Type B pancreatic cell (in vitro differentiated cells): ENCODE measurements at regions not wholly inside any gene's neighbourhood (a gene's known extent, or its start where the extent isn't known, plus 50 kb on each side); places are given as distances from the start of the nearest gene placed in this dataset.

Experiments used
- DNase-seq: peaks from one replicate; pipeline ENCODE4 v3.0.0; 2021; ENCODE audit warnings: mixed read lengths; ENCODE audit not compliant: unreplicated experiment; ENCODE audit errors: extremely low spot score
- H3K27ac Mint-ChIP-seq: 2 replicates; pipeline ENCODE4 v1.8.0; 2021; ENCODE audit warnings: mild to moderate bottlenecking, mixed read lengths
- H3K27me3 Mint-ChIP-seq: 2 replicates; pipeline ENCODE4 v1.8.0; 2021; ENCODE audit warnings: mixed read lengths
- H3K36me3 Mint-ChIP-seq: 2 replicates; pipeline ENCODE4 v1.8.0; 2021; ENCODE audit warnings: mixed read lengths
- H3K4me1 Mint-ChIP-seq: one replicate; pipeline ENCODE4 v1.8.0; 2021; ENCODE audit warnings: mixed read lengths; ENCODE audit not compliant: unreplicated experiment
- H3K4me3 Mint-ChIP-seq: 2 replicates; pipeline ENCODE4 v1.8.0; 2021; ENCODE audit warnings: mild to moderate bottlenecking, mixed read lengths
- H3K9me3 Mint-ChIP-seq: 2 replicates; pipeline ENCODE4 v1.8.0; 2021; ENCODE audit warnings: mixed read lengths
- TF ChIP-seq, protein P1 (sequence below): fragments of 200-600 bp; sonication (generic); conservative IDR thresholded peaks from 2 replicates; pipeline ENCODE4 v1.5.0; 2021; ENCODE audit warnings: antibody characterized with exemption, mild to moderate bottlenecking

DNA sequence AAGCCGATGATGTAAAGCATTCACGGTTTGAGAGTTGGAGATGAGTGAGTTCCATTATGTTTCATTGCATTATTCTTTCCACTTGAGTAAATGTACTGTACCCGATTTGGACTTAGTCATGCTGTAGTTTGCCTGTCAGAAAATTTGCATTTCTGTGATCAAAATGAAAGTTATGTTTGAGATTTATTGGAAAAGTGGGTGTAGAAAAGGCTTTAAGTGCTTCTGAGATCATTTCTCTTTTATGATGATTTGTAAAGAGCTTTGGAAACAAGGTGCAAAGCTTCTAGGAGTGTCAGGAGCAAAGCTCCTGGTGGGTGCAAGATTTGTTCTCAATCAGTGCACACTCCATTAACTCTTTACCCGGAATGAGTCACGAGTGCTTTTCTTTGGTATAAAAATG is 204.1 kb upstream of the POM121L12 start:
- no peak for DNase-seq
- Mint-ChIP-seq H3K36me3 (no peaks in the 10 kb centered on the region), H3K9me3 (peaks cover 5% of the 10 kb centered on the region), H3K27me3 (no peaks in the 10 kb centered on the region), H3K4me1 (peaks cover 18% of the 10 kb centered on the region), H3K27ac (no peak overlapping the region), H3K4me3 (no peak overlapping the region)
- TF ChIP-seq, protein P1, sequence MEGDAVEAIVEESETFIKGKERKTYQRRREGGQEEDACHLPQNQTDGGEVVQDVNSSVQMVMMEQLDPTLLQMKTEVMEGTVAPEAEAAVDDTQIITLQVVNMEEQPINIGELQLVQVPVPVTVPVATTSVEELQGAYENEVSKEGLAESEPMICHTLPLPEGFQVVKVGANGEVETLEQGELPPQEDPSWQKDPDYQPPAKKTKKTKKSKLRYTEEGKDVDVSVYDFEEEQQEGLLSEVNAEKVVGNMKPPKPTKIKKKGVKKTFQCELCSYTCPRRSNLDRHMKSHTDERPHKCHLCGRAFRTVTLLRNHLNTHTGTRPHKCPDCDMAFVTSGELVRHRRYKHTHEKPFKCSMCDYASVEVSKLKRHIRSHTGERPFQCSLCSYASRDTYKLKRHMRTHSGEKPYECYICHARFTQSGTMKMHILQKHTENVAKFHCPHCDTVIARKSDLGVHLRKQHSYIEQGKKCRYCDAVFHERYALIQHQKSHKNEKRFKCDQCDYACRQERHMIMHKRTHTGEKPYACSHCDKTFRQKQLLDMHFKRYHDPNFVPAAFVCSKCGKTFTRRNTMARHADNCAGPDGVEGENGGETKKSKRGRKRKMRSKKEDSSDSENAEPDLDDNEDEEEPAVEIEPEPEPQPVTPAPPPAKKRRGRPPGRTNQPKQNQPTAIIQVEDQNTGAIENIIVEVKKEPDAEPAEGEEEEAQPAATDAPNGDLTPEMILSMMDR: no peak

DNA sequence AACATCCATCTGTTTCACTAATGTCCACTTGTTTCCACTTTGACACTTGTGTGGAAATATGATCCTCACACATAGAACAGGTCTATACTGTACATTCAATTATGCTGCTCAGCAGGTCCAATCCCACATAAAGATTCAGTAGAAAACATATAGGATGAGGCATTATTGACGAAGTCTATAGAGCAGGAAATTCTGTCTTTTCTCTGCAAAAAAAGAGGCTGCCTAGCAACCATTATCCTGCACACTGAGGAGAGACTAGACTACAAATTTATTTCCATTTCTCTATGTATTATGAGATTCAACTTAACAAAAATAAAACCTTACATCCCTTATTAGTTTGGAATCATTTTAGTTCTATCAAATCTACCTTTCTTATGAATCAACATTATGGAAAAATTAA is 204.6 kb upstream of the POM121L12 start:
- DNase-seq: no peak
- TF ChIP-seq, protein P1: no peak
- H3K27ac Mint-ChIP-seq: no peak overlapping the region

DNA sequence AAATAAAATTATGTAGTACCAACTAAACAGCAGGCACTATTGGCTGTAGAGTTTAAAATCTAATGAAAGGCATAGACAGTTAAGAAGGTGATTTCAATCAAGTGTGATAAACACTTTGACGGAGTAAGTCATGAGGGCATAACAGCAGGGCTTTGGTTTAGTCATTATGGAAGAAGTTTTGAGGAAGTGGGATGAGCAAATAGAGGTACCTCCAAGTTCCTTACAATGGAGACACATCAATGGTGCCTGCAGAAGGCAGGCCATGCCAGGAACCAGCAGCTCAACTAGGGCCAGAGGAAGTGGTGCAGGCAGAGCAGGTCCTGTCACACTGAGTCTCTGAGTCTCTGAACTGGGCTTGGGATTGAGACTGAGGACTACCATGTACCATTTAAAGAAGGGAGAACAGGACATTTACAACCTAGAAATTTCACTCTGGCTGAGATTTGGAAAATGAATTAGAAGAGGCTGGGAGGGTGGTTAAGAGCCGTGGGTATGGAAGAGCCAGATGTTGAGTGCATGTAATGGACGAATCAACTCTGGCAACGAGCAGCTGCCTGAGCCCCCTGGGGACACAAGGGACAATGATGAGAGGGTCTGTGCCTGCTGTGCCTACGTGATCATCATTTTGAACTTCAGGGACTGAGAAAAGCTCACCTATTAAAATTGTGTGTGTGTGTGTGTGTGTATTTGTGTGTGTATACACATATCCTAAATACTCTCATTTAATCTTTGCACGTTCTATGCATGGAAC is 208.7 kb upstream of the POM121L12 start:
- H3K27me3 Mint-ChIP-seq: no peaks in the 10 kb centered on the region
- H3K4me1 Mint-ChIP-seq: peaks cover 12% of the 10 kb centered on the region
- TF ChIP-seq, protein P1: no peak
- H3K9me3 Mint-ChIP-seq: peaks cover 12% of the 10 kb centered on the region
- no peak for DNase-seq
- no peak overlapping the region for H3K27ac Mint-ChIP-seq
- H3K36me3 Mint-ChIP-seq: no peaks in the 10 kb centered on the region
- H3K4me3 Mint-ChIP-seq: no peak overlapping the region

More for the DNA sequence above, 204.6 kb upstream of the POM121L12 start:
- Mint-ChIP-seq H3K27me3 (no peaks in the 10 kb centered on the region), H3K4me3 (no peak overlapping the region), H3K36me3 (no peaks in the 10 kb centered on the region), H3K9me3 (peaks cover 5% of the 10 kb centered on the region), H3K4me1 (peaks cover 21% of the 10 kb centered on the region)

DNA sequence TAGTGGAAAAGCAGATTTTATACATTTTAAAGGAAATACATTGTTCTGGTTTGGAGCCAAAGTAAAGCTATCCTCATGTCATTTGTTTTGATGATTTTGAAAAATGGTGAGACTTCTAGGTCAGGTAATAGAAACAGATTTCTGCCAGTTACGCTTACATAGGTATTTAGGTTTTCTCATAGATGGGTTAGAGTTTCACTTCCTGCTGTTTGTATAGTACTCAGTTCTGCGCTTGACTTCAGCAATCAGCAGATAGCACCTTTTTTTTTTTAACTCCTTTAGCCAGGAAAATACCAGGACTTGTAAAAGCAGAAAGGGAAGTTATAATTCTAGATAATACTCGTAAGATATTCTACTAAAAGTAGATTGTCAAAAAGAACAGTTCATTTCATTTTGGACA is 209.8 kb upstream of the POM121L12 start:
- no peaks in the 10 kb centered on the region for H3K27me3 Mint-ChIP-seq
- H3K4me1 Mint-ChIP-seq: peaks cover 6% of the 10 kb centered on the region
- no peaks in the 10 kb centered on the region for H3K36me3 Mint-ChIP-seq
- no peak overlapping the region for H3K4me3 Mint-ChIP-seq
- DNase-seq: no peak
- peaks cover 12% of the 10 kb centered on the region for H3K9me3 Mint-ChIP-seq
- no peak overlapping the region for H3K27ac Mint-ChIP-seq
- TF ChIP-seq, protein P1: no peak

DNA sequence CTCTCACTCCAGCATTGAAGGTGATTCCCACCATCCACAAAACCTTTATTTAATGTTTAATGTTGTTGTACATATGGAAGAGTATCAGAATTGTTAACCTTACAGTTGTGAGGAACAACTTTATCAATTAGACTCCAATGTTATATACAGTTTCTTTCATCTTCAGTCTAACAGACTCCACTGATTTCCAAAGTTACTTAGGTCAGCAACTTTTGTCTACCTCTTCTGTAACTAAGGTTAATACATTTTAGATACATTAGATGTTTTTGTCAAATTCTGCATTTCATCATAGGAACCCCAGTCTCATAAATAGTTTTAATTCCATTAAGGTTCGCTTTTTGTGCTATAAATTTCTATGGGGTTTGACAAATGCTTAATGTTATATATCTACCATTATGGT is 223.9 kb upstream of the POM121L12 start:
- TF ChIP-seq, protein P1: no peak
- no peaks in the 10 kb centered on the region for H3K27me3 Mint-ChIP-seq
- no peaks in the 10 kb centered on the region for H3K4me1 Mint-ChIP-seq
- H3K27ac Mint-ChIP-seq: no peak overlapping the region
- DNase-seq: no peak
- H3K9me3 Mint-ChIP-seq: no peaks in the 10 kb centered on the region
- no peak overlapping the region for H3K4me3 Mint-ChIP-seq
- no peaks in the 10 kb centered on the region for H3K36me3 Mint-ChIP-seq

DNA sequence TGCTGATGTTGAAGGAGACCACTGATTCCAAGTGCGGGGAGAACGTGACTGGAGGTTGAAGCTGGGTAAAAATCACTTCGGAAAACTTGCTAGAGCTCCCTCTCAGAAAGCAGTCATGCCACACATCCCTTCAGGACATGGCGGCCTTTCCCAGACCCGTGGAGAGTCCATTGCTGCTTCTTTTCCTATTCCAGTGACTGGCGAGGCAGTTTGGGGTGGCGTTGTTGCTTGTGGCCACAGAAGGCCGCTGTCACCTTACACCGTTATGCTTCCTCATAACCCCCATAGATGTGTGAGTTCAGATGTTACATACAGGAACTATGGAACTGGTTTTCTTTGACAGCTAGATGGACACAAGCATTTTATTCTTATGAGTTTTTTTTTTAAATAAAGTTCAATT is 235.6 kb upstream of the POM121L12 start:
- TF ChIP-seq, protein P1: no peak
- Mint-ChIP-seq H3K27ac (no peak overlapping the region), H3K4me3 (no peak overlapping the region), H3K36me3 (no peaks in the 10 kb centered on the region), H3K27me3 (no peaks in the 10 kb centered on the region), H3K9me3 (no peaks in the 10 kb centered on the region), H3K4me1 (peaks cover 6% of the 10 kb centered on the region)
- no peak for DNase-seq
